ENCODE measurements at regions not wholly inside any gene's neighbourhood (a gene's known extent, or its start where the extent isn't known, plus 50 kb on each side); places are given as distances from the start of the nearest gene placed in this dataset.

DNA sequence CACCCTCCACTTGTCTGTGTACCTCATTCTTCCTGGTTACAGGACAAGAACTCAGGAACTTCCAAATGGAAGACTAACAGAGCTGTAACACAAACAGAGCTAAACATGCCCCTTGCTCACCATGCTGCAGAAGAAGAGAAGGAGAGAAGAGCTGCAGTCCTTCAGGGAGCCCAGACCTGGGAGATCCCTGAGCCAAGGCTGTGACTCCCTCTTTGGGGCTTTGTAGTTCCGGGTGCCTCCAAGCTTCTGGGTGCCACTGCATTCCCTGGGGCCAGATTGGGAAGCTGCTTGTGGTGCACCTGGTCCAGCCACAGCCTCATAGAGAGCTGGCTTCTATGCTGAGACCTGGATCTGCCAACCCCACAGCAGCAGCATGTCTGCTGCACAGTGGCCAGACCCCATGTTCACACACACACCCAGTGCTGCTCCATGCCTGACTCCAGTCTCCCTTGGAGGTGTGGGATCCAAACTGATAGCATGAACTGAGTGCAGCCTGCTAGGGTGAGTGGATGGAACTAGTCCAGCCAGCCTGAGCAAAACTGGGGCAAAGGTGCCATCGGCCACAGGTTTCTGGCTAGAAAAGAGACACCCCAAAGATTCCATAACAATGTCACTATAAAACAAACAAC is 263.0 kb upstream of the NRIP1 start:
- POLR2A ChIA-PET (ENCODE audit: unreplicated experiment) = no interaction called here
- intact Hi-C loops (cut with micrococcal nuclease) = no loop called here
- Histone ChIP-seq H3K36me3 (ENCODE audit: control insufficient read depth, insufficient read depth, low read length) (no peaks in the 10 kb centered on the region), H3K4me3 (ENCODE audit: insufficient read depth, low read depth, low read length) (no peak overlapping the region), H2AK5ac (ENCODE audit: low read depth, low read length) (no peak overlapping the region), H3K14ac (replicated peaks; ENCODE audit: low read depth, low read length) (no peak overlapping the region), H3K9ac (ENCODE audit: low read depth, low read length) (no peak overlapping the region), H3K9me1 (ENCODE audit: insufficient read depth, low read length) (no peaks in the 10 kb centered on the region), H4K8ac (ENCODE audit: low read depth in 2 of 2, low read length in 2 of 2) (no peak overlapping the region), H3K56ac (ENCODE audit: extremely low read depth, insufficient read depth, low read length) (no peak overlapping the region), H2BK120ac (ENCODE audit: low read depth, low read length) (no peak overlapping the region), H2BK15ac (ENCODE audit: low read depth, low read length) (no peak overlapping the region), H3K4me1 (ENCODE audit: control insufficient read depth, insufficient read depth, low read length) (no peaks in the 10 kb centered on the region), H3K27ac (ENCODE audit: insufficient read depth, low read length) (no peak overlapping the region), H2BK20ac (ENCODE audit: low read depth, low read length) (no peak overlapping the region), H2AK9ac (replicated peaks; ENCODE audit: low read depth, low read length, poor library complexity) (no peak overlapping the region), H2BK5ac (ENCODE audit: low read depth, low read length, poor library complexity, severe bottlenecking) (no peak overlapping the region), H3K9me3 (ENCODE audit: control insufficient read depth, insufficient read depth, low read length) (no peaks in the 10 kb centered on the region; the same call in 1 of the 2 replicates), H3K27me3 (ENCODE audit: control insufficient read depth, insufficient read depth, low read length) (no peaks in the 10 kb centered on the region), H4K91ac (ENCODE audit: insufficient read depth, low read depth, low read length) (no peak overlapping the region), H2AFZ (replicated peaks; ENCODE audit: low read length, poor library complexity) (no peak overlapping the region), H4K5ac (ENCODE audit: low read depth, low read length) (no peak overlapping the region), H3K79me1 (ENCODE audit: low read depth in 1 of 2, low read length in 2 of 2) (no peaks in the 10 kb centered on the region), H4K20me1 (ENCODE audit: insufficient read depth, low read length) (no peaks in the 10 kb centered on the region), H3K4me2 (ENCODE audit: low read depth, low read length) (no peak overlapping the region), H3K18ac (ENCODE audit: low read depth, low read length) (no peak overlapping the region), H3K4ac (ENCODE audit: low read depth, low read length) (no peak overlapping the region), H3K23ac (ENCODE audit: low read depth, low read length) (no peak overlapping the region)
- WGBS, 2 experiments (ENCODE audit: extremely low coverage in 2 of 2, insufficient read length in 1 of 2) = no CpG with 5 or more reads among the region's 2 CpGs
- in situ Hi-C loops (cut with MboI; ENCODE audit: low sequenced_read_pairs) = no loop called here
- dilution Hi-C loops (cut with HindIII; ENCODE audit: low sequenced_read_pairs, unreplicated experiment) = no loop called here
- no peak for ATAC-seq (ENCODE audit: low read depth)
- DNase-seq = no peak
- no TSS peak for BruUV-seq (replicated peaks)
- CTCF ChIA-PET = interaction anchor here (0.6 kb wide), 1 partner anchor 13 kb away, joined by 3 read pairs; no protein-coding TSS in a partner anchor
- no peak for TF ChIP-seq POLR2A (IDR thresholded peaks at IDR 0.05; ENCODE audit: low read depth, low read length)
- no peak for TF ChIP-seq CEBPB (IDR thresholded peaks at IDR 0.05; ENCODE audit: low read depth, low read length)
- TF ChIP-seq, protein P1, sequence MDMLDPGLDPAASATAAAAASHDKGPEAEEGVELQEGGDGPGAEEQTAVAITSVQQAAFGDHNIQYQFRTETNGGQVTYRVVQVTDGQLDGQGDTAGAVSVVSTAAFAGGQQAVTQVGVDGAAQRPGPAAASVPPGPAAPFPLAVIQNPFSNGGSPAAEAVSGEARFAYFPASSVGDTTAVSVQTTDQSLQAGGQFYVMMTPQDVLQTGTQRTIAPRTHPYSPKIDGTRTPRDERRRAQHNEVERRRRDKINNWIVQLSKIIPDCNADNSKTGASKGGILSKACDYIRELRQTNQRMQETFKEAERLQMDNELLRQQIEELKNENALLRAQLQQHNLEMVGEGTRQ (IDR thresholded peaks at IDR 0.05; ENCODE audit: low read depth, low read length) = no peak
- no peak for TF ChIP-seq CHD1 (IDR thresholded peaks at IDR 0.05; ENCODE audit: low read depth, low read length)
- TF ChIP-seq, protein P2, sequence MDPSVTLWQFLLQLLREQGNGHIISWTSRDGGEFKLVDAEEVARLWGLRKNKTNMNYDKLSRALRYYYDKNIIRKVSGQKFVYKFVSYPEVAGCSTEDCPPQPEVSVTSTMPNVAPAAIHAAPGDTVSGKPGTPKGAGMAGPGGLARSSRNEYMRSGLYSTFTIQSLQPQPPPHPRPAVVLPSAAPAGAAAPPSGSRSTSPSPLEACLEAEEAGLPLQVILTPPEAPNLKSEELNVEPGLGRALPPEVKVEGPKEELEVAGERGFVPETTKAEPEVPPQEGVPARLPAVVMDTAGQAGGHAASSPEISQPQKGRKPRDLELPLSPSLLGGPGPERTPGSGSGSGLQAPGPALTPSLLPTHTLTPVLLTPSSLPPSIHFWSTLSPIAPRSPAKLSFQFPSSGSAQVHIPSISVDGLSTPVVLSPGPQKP (IDR thresholded peaks at IDR 0.05; ENCODE audit: borderline replicate concordance, low read depth, low read length) = no peak
- no peak for TF ChIP-seq RAD21 (IDR thresholded peaks at IDR 0.05; ENCODE audit: low read length)
- no peak for TF ChIP-seq MAZ (IDR thresholded peaks at IDR 0.05; ENCODE audit: borderline replicate concordance, low read depth, low read length)
- TF ChIP-seq BHLHE40 (IDR thresholded peaks at IDR 0.05; ENCODE audit: low read depth, low read length) = no peak
- no peak for TF ChIP-seq SMC3 (IDR thresholded peaks at IDR 0.05; ENCODE audit: low read depth, low read length)
- TF ChIP-seq FOS (IDR thresholded peaks at IDR 0.05; ENCODE audit: low read depth, low read length) = no peak
- TF ChIP-seq NFE2L2 (IDR thresholded peaks at IDR 0.05; ENCODE audit: low read depth, low read length) = no peak
- TF ChIP-seq MXI1 (IDR thresholded peaks at IDR 0.05; ENCODE audit: borderline replicate concordance, low read depth, low read length) = no peak
- TF ChIP-seq RFX5 (IDR thresholded peaks at IDR 0.05; ENCODE audit: low read depth, low read length) = no peak
- TF ChIP-seq MAFK (IDR thresholded peaks at IDR 0.05; ENCODE audit: low read depth, low read length) = no peak
- TF ChIP-seq RCOR1 (IDR thresholded peaks at IDR 0.05; ENCODE audit: insufficient replicate concordance, low read length) = no peak
- TF ChIP-seq, protein P3, sequence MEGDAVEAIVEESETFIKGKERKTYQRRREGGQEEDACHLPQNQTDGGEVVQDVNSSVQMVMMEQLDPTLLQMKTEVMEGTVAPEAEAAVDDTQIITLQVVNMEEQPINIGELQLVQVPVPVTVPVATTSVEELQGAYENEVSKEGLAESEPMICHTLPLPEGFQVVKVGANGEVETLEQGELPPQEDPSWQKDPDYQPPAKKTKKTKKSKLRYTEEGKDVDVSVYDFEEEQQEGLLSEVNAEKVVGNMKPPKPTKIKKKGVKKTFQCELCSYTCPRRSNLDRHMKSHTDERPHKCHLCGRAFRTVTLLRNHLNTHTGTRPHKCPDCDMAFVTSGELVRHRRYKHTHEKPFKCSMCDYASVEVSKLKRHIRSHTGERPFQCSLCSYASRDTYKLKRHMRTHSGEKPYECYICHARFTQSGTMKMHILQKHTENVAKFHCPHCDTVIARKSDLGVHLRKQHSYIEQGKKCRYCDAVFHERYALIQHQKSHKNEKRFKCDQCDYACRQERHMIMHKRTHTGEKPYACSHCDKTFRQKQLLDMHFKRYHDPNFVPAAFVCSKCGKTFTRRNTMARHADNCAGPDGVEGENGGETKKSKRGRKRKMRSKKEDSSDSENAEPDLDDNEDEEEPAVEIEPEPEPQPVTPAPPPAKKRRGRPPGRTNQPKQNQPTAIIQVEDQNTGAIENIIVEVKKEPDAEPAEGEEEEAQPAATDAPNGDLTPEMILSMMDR (conservative IDR thresholded peaks at IDR 0.05; ENCODE audit: low read depth, low read length) = no peak

Data from IMR-90 (cell line).